Spleen (tissue), 11 donors: ENCODE measurements at regions not wholly inside any gene's neighbourhood (a gene's known extent, or its start where the extent isn't known, plus 50 kb on each side); places are given as distances from the start of the nearest gene placed in this dataset.

Experiments
- DNase-seq: peaks from one replicate; pipeline ENCODE4 v3.0.0-alpha.2; 2020
- H3K27ac ChIP-seq, 8 donors: fragments of 200-600 bp; sonication (generic) in 7 of 8; 1 replicate in 4 of 8; 2 replicates in 4 of 8; pipeline versions ENCODE4 v1.5.0 to v1.8.0; 2016 to 2021; ENCODE audit warnings: inconsistent platforms in 4 of 8, mild to moderate bottlenecking in 4 of 8, moderate library complexity in 1 of 8
- H3K27me3 ChIP-seq, 7 donors: fragments of 200-600 bp; sonication (generic) in 6 of 7; replicated peaks in 1 of 7; 1 replicate in 4 of 7; 2 replicates in 3 of 7; pipeline versions ENCODE4 v1.5.0 to v1.8.0; 2016 to 2021; ENCODE audit warnings: inconsistent platforms in 3 of 7, mild to moderate bottlenecking in 1 of 7
- H3K36me3 ChIP-seq, 6 donors: fragments of 200-600 bp; sonication (generic) in 5 of 6; 1 replicate in 4 of 6; 2 replicates in 2 of 6; pipeline versions ENCODE4 v1.5.0 to v1.8.0; 2016 to 2021; ENCODE audit warnings: inconsistent platforms in 2 of 6
- H3K4me1 ChIP-seq, 6 donors: fragments of 200-600 bp; sonication (generic) in 5 of 6; 1 replicate in 3 of 6; 2 replicates in 3 of 6; pipeline versions ENCODE4 v1.5.0 to v1.8.0; 2016 to 2021; ENCODE audit warnings: inconsistent platforms in 3 of 6
- H3K4me3 ChIP-seq, 8 donors: fragments of 200-600 bp; sonication (generic) in 7 of 8; 1 replicate in 4 of 8; 2 replicates in 4 of 8; pipeline versions ENCODE4 v1.5.0 to v1.8.0; 2016 to 2021; ENCODE audit warnings: inconsistent platforms in 4 of 8, mild to moderate bottlenecking in 4 of 8, moderate library complexity in 2 of 8
- H3K9me3 ChIP-seq, 8 donors: fragments of 200-600 bp; sonication (generic) in 7 of 8; 1 replicate in 4 of 8; 2 replicates in 4 of 8; pipeline versions ENCODE4 v1.5.0 to v1.8.0; 2016 to 2021; ENCODE audit warnings: inconsistent platforms in 4 of 8
- POLR2A ChIP-seq, 3 donors: fragments of 450-650 bp; IDR thresholded peaks; one replicate each; pipeline ENCODE4 v1.5.1; 2017; ENCODE audit warnings: antibody characterized with exemption in 3 of 3, mild to moderate bottlenecking in 1 of 3
- POLR2AphosphoS5 ChIP-seq, 3 donors: sonication (generic); formaldehyde crosslinking; IDR thresholded peaks; one replicate each; pipeline ENCODE4 v1.5.1; 2017; ENCODE audit warnings: antibody characterized with exemption in 3 of 3
- WGBS, 5 donors: extraction: QIAGEN DNeasy Blood & Tissue Kit in 3 of 5; methylation state at CpG; one replicate each; pipeline versions ENCODE4 v1.1.5 to v1.1.7; 2013 to 2018; 5-methylcytosine and 5-hydroxymethylcytosine counted together
- intact Hi-C: fragments of 100-400 bp; cut with DNase I; formaldehyde crosslinking; loops from one replicate; pipeline ENCODE4 v1.15.0; 2023; ENCODE audit warnings: low total_unique reads
- TF ChIP-seq, protein P1 (sequence below), 11 experiments: fragments of 200-600 bp in 7 of 11; fragments of 450-650 bp in 4 of 11; sonication (generic) in 4 of 11; IDR thresholded peaks in 8 of 11; conservative IDR thresholded peaks in 3 of 11; 1 replicate in 7 of 11; 2 replicates in 4 of 11; pipeline versions ENCODE4 v1.4.0 to v1.8.0; 2016 to 2021; ENCODE audit warnings: antibody characterized with exemption in 11 of 11, inconsistent platforms in 4 of 11, mild to moderate bottlenecking in 1 of 11
- donor health status: healthy with polysubstance abuse.
- donor health status: DM: no; HTN: no; CAD: no; lungs with moderate emphysema.
- donor health status: DM: no; HTN: no; CAD: no.
- donor health status: Bipolar disorder and iron deficiency.
- donor health status: healthy.
- donor health status: DM: no; HTN: no; CAD: no.
- donor health status: DM: yes; HTN: yes; CAD: no.

DNA sequence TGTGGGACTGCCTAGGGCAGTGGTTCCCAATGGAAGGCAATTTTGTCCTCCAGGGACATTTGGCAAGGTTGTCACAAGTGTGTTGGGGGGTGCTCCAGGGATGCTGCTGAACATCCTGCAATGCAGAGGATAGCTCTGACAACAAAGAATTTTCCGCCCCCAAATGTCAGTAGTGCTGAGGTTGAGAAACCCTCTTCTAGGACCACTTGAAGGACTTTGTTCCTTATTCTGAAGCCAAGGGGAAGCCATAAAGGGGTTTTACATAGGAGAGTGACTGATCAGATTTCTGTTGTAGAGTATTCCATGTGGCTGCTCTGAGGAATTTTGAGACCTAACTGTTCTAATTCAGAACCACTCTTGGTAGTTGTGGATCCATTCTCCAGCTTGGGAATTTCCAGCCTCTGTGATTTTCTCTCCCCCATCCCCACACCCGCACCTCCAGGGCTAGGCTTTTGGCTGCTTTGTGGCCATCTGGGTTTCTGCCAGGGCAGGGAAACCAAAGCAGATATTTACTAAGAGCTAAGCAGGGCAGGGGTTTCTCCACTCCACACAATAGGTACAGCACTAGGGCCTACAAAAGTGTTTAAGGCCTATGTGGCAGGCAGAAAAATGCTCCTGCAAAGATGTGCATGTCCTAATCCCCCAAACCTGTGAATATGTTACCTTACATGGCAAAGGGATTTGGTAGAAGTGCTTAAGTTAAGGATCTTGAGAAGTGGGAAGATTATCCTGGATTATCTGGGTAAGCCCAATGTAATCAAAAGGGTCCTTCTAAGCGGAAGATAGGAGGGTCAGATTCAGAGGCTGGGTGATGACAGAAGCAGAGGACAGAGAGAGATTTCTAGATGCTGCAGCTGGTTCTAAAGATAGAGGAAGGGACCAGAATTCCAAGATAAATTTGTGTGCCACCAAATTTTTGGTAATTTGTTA, 135.4 kb downstream of the TMEM17 start:
- no peaks in the 10 kb centered on the region for H3K4me1 ChIP-seq
- 90 to 97% (median 95%) methylated on average over 3 of the region's 3 CpGs for WGBS, 5 donors
- TF ChIP-seq POLR2A (IDR thresholded peaks at IDR 0.05) = no peak
- TF ChIP-seq, protein P1, sequence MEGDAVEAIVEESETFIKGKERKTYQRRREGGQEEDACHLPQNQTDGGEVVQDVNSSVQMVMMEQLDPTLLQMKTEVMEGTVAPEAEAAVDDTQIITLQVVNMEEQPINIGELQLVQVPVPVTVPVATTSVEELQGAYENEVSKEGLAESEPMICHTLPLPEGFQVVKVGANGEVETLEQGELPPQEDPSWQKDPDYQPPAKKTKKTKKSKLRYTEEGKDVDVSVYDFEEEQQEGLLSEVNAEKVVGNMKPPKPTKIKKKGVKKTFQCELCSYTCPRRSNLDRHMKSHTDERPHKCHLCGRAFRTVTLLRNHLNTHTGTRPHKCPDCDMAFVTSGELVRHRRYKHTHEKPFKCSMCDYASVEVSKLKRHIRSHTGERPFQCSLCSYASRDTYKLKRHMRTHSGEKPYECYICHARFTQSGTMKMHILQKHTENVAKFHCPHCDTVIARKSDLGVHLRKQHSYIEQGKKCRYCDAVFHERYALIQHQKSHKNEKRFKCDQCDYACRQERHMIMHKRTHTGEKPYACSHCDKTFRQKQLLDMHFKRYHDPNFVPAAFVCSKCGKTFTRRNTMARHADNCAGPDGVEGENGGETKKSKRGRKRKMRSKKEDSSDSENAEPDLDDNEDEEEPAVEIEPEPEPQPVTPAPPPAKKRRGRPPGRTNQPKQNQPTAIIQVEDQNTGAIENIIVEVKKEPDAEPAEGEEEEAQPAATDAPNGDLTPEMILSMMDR (IDR thresholded peaks at IDR 0.05 in 8 of 11, conservative IDR thresholded peaks at IDR 0.05 in 3 of 11) = no peak
- TF ChIP-seq POLR2AphosphoS5 (IDR thresholded peaks at IDR 0.05) = no peak
- intact Hi-C loops = no loop called here
- H3K27me3 ChIP-seq = no peaks in the 10 kb centered on the region
- peaks cover 0 to 16% (median 9%) of the 10 kb centered on the region in 8 donors for H3K9me3 ChIP-seq
- no peak overlapping the region for H3K27ac ChIP-seq
- DNase-seq = no peak
- H3K36me3 ChIP-seq = no peaks in the 10 kb centered on the region
- no peak overlapping the region for H3K4me3 ChIP-seq

DNA sequence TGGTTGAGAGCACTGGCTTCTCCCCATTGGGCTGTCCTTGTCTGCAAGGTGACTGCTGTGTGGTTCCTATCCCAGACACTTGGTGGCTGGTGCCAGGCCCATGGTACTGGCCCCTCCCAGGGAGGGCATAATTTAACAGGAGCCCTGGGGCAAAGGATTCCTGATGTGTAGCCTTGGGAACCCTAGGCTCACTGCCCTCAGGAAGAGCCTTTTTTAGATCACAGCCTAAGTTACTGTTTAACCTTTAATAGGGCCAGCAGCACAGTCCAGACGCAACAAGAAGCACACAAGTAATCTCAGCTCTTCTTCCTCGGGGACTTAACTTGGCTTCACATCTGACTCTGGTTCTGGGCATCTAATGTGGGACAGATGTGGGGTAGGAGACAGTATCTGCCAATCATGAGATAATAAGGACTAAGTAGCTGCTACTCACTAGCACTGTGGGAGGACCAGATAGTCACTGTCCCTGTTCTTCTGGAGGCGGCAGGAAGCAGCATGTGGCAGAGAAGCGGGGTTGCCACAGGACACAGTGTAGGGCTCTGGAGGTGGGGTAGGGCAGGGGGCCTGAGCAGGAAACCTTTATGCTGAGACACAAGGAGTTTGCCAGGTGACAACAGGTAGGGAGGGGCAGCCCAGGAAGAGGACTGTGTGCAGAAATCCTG, 136.3 kb downstream of the TMEM17 start:
- intact Hi-C loops = no loop called here
- H3K4me1 ChIP-seq = no peaks in the 10 kb centered on the region
- no peaks in the 10 kb centered on the region for H3K36me3 ChIP-seq
- 62 to 93% (median 83%) methylated on average over 4 of the region's 4 CpGs for WGBS, 5 donors
- H3K9me3 ChIP-seq = peaks cover 0 to 16% (median 9%) of the 10 kb centered on the region in 8 donors
- TF ChIP-seq, protein P1 (IDR thresholded peaks at IDR 0.05 in 8 of 11, conservative IDR thresholded peaks at IDR 0.05 in 3 of 11) = no peak
- TF ChIP-seq POLR2A (IDR thresholded peaks at IDR 0.05) (no peak), POLR2AphosphoS5 (IDR thresholded peaks at IDR 0.05) (no peak)
- no peaks in the 10 kb centered on the region for H3K27me3 ChIP-seq
- H3K27ac ChIP-seq = peak overlapping the region in 1 of 8 donors; percentile 1
- DNase-seq = no peak
- no peak overlapping the region for H3K4me3 ChIP-seq

DNA sequence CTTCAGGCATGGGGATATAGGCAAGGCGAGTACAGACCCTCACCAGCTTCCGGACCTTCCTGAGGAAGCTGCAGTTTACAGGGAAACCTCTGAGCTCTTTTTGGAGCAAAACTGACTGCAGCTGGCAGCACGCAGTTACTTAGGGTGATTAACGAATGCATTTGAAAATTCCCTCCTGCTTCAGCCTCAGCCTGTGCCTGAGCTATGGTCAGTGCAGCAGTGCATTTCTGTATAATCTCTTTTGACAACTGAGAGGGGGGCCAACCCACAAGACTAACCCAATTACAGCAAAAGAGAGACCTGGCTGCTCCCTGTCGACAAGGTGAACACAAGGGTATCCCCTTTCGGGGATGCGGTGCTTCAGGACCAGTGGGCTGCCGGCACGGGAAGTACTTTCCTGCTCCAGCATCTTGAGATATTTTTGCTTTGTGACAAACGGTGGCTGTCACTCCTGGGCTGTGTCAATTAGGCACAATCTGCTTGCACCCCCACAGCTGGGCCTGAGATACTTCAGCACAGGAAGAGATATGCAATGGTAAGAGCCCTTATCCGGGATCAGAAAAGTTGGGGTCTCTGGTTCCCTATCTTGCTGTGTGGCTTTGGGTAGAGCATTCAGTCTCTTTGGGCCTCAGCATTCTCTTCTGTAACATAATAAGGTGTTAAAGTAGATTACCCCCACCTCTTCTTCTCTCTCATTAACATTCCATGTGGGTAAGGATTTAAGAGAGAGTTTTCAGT, 141.0 kb downstream of the TMEM17 start:
- Histone ChIP-seq H3K4me3 (no peak overlapping the region), H3K4me1 (no peaks in the 10 kb centered on the region), H3K9me3 (peaks cover 0 to 10% (median 6%) of the 10 kb centered on the region in 8 donors), H3K36me3 (no peaks in the 10 kb centered on the region), H3K27ac (no peak overlapping the region), H3K27me3 (no peaks in the 10 kb centered on the region)
- DNase-seq = no peak
- no peak for TF ChIP-seq POLR2AphosphoS5 (IDR thresholded peaks at IDR 0.05)
- TF ChIP-seq, protein P1 (IDR thresholded peaks at IDR 0.05 in 8 of 11, conservative IDR thresholded peaks at IDR 0.05 in 3 of 11) = no peak
- no peak for TF ChIP-seq POLR2A (IDR thresholded peaks at IDR 0.05)
- intact Hi-C loops = no loop called here
- WGBS, 5 donors = 34 to 53% (median 43%) methylated on average over 11 of the region's 11 CpGs
